ENCODE measurements at regions not wholly inside any gene's neighbourhood (a gene's known extent, or its start where the extent isn't known, plus 50 kb on each side); places are given as distances from the start of the nearest gene placed in this dataset.
"Not testable (repeated sequence)": the region's sequence is repeated elsewhere in the genome, so short reads cannot be mapped to it uniquely, and the experiment has no call there.

DNA sequence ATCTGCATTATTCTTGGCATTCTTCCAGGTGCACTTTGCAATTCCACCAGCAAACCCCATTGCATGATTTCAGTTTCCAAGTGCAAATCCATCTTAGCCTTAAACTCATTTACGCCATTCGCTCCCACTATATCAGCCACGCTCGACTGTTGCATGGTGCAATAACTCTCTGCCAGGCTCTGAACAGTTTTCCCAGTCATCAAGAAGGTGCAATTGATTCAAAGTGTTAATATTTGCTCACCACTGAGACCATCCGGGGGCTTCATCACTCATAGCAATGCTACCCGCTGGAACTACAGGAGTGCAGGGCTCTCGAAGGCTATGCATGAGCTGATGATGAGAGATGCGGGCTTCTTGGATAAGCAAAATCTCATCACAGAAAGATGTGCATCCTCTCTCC is 488.2 kb downstream of the OMA1 start:
- DNase-seq, result no peak

DNA sequence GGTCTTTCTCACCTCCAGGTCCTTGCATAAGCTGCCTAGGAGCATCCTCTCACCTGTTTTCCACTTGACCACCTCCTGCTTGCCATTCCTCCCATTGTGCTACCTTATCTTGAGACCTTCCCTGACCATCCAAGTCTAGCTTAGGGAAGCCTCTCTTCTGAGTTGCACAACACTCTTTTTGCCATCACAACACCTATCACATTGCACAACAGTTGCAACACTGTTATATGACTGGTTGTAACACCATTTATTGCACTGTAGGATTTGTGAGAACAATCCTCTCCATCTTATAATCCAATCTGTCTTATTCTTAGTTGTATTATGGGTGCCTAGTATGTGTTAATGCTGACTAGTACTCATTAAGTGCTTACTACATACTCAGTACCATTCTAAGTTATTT is 488.7 kb downstream of the OMA1 start:
- no peak for DNase-seq

DNA sequence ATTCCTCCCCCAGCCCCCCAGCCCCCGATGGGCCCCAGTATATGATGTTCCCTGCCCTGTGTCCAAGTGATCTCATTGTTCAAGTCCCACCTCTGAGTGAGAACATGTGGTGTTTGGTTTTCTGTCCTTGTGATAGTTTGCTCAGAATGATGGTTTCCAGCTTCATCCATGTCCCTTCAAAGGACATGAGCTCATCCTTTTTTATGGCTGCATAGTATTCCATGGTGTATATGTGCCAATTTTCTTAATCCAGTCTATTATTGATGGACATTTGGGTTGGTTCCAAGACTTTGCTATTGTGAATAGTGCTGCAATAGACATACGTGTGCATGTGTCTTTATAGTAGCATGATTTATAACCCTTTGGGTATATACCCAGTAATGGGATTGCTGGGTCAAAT is 495.3 kb downstream of the OMA1 start:
- not testable (repeated sequence) for DNase-seq

DNA sequence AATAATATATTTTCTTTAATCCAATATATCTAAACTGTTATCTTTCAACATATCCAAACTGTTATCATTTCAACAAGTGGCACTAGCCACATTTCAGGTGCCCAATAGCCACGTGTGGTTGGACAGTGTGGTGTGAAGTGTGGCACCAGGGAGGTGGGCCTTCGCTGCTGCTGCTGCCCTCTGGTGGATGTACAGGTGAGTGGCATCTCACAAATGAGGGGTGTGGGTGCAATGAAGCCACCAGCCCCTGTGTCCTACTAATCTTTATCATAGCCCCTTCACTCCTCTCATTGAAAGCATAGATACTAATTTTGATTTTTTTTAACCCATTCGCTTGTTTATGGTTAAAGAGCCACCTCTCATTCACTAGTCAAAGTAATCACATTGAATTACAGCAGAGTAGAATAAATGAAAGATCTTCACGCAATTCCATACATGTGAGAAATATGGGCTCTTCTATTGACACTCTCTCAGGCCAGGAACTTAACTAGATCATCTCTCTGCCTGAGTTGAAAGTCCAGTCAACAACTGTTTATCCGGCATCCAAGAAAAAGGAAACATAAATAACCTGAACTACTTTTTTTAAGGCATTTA is 499.2 kb downstream of the OMA1 start:
- DNase-seq, result peak; percentile 5

DNA sequence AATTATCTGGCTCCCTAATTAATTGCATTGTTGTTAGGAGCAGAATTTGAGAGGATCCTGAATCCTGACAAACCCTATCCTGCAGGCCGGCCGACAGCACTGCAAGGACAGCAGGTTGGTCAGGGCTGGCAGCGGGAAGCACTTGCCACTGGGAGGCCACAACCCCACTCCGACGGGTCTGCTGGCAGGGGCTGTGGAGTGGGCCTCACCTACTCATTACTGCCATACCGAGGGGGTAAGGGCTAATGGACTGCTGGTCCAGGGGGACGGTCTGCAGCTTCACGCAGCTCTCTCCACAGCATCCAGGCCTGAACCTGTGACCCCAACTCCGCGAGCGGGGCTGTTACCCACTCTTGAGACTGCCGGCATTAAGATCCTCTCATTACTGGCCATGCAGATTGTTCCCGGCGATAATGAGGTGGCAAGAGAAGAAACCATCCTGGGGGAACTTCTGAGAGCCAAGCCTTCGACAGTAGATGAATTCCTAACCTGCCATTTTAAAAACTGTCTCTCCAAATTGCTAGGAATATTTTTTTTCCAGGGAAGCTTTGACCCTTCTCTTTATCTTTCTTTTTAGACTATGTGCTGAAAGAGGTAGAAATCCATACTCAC is 501.3 kb downstream of the OMA1 start:
- DNase-seq, result no peak

DNA sequence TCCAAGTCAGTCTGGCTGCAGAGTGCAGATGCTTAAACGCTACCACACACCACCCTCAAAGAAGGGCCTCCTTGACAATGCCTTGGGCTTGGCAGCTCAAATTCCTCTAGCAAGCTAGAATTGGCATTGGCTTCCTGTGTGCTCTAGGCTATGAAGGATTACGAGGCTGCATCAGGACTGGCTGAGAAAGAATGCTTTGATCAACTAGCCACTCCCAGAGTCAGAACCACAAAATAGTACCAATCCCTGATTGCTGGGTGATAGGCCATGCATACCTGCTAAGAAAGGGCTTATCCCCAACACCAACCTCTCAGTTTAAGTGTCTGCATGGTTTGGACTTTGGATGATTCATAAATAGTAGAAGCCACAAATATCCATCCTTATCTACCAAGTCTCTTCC is 504.9 kb downstream of the OMA1 start:
- DNase-seq, result no peak

DNA sequence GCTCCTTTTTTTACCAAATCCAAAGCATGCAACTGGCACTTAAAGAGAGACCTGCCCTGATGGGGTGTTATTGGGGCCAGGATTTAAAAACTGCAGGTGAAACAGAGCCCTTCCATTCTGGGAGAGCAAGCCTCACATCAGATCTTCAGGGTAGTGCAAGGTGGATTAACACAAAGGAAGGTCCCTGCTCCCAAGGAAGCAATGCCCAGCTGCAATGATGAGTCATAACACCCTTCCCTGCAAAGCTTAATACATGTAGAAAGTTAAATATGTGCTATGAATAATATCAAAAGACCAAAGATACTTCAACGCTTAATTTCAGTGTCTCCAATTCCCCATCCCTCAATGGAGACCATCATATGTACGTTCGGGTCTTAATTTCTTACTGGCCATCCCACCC is 508.0 kb downstream of the OMA1 start:
- DNase-seq, result no peak

DNA sequence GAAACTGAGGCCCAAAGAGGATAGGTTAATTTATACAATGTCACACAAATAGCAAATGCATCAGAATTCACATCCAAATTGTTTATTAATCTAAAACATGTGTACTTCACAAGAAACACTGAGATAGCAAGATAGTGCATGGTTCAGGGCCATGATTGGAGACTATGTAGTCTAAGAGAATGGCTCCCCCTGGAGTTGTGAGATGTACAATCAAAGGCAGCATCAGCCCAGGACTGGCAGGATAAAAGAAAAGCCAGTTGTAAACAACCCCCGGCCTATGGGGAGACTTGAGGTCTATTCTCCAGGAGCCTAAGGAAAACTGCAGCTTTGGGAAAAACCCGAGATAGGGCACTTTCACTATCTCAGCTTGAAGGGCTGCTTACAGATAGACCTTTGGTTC is 511.0 kb downstream of the OMA1 start:
- peak; percentile 1 for DNase-seq

DNA sequence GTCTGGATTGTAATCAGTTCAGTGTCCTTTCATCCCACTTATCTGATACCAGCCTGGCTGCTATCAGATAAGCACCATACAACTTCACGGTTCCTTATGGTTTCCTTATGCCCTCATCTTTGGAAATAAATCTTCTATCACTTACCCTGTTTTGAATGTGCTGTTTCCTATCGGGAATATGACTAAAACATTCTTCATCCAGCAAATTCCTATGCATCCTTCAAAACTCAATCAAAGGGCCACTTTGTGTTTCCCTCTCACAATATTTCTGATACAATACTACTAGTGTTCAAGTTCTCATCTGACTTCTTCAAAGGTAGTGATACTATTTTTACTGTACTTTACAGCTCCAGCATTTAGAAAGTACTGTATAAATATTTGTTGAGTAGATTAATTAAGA is 513.2 kb downstream of the OMA1 start:
- no peak for DNase-seq

DNA sequence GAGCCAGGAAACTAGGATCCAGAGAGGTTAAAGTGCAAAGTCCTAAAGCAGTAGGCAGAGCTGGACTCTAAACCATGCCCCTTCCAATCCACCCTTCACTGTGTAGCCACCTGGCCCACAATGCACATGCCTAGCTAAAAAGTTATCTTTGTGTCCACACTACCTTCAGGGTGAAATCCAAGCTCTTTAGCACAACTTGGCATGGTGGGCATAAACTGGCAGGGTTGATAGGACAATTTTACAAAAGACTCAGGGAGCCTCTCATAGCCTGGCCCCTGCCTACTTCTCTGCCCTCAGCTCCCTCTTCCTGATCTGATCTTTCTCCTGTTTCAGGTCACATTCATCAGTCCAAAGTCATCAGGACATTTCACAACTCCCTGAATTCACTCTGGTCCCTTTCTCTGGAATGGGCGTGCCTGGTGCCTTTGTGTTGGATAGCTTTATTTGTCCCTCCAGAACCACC is 513.9 kb downstream of the OMA1 start:
- no peak for DNase-seq

DNA sequence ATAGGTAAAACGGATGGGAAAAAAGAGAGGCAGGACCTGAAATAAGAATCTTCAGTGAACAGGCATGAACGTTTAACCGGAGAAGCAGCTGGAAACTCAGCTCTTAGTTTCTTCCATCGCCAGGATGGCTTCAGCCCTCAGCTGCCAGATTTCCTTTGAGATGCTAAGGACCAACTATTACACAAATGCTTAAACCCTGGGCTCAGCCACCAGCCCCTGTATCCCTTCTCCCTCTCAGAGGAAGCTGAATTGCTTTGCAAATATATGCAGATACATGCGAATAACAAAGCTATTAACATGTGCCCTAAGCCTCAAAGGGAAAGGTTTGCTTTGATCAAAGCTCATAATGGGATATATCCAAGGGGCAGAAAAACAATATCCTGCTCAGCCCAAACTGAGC is 515.1 kb downstream of the OMA1 start:
- no peak for DNase-seq

DNA sequence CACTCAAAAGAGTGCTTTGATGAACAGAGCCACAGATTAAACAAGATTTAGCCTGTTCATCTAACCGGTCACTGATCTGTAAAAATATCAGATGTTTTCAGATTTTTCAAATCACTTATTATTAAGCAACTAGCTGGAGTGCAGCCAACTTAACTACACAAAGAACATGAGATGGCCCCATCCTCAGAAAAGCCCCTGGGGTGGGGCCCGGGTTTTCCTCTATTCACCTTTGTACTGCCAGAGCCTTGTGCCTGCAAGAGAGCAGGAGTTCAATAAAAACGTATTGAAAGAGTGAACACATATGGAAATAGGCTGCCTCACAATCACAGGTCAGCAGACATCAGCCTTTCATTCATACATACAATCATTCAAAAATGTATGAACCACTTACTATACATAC is 516.1 kb downstream of the OMA1 start:
- DNase-seq, result no peak

DNA sequence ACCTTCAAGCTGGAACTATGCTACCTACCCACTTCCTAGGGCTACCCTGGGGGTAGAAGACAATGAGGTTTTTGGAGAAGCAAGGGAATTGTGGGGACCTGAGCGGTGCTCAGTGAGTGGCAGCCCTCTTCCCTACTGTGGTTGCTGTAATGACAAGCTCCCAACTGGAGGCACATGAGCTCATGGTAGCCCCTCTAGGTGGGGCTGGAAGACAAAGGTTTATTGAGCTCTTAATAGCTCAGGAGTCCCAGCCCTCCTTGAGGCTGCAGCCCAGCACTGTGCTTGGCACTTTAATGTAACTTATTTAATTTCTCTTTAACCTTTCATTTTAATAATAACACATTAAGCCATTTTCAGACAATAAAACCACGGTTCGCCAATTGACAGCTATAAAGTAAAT is 528.9 kb downstream of the OMA1 start:
- no peak for DNase-seq

DNA sequence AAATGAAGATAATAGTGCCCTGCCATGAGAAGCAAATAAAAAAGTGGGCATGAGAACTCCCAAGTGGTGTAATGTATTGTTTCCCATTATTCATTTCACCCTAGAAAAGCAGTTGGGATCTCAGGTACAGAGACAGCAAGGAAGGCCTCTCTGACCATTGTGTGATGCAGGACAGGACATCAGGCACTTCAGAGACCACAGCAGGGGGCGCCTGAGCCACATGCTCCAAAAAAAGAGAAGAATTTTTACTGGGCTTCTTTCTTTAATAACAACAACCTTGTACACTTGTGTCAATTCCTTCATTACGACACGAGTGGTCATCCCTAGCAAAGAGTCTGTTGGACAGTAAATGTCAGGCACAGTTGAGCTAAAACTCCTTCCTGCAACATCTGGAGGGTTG is 533.3 kb downstream of the OMA1 start:
- DNase-seq, result no peak

DNA sequence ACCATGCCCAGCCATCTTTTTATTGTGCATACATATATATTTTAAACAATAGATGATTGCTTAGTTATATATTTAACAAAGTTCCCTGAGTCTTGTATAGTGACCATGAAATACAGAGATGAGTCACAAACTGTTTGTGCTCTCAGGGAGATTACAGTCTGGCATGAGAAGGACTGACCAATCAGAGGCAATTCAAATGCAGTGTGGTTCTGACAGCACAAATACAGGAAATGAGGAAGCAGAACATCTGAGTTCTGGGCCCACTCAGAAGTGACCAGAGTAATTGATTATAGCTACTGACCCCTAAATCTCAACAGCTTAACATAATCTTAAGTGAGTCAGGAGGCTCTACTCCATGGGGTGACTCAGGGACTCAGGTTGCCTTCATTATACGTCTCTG is 534.5 kb downstream of the OMA1 start:
- DNase-seq, result no peak

DNA sequence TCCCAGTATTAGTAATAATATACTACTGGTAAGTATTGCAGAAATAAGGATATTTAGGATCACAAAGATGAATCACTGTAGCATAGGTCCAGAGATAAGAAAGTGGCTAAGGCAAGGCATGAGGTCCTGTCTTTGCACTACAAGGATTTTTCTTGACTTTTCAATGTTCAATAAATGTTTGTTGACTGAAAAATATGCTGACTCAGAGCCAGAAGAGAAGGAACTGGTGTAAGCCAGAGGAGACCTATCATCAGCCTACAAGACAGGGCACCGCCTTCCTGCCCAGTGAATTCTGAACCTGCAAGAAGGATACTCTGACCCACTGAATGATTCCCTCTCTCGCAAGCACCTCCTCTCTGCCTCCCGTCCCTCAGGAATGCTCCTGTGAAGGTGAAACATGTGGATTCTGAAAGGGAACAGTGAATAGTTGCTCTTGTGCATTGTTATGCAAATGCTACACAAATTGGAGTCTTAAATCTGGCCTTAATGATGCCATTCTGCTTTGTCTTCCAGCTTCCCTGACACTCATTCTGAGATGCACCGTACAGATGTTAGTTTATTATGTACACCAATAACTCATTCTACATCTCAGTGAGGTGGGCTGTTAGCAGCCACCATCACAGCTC is 540.0 kb downstream of the OMA1 start:
- no peak for DNase-seq

DNA sequence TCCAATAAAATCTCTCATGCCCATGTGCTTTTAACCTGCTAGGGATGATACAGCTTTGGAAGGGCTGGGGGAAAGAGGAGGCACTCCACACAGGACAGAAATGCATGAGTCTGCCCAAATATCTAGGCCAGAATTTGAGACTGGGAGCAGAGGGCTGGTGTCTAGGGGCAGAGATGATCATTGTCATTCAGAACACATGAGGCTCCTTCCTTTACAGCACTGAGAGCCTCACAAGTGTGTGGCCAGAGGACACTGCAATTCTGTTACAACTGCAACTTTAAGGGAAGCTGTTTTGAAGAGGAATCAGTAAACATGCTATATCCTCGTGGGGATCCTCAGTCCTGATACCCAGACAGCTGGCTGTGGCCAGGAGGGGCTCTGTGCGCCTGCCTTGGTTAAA is 541.3 kb downstream of the OMA1 start:
- DNase-seq, result no peak

DNA sequence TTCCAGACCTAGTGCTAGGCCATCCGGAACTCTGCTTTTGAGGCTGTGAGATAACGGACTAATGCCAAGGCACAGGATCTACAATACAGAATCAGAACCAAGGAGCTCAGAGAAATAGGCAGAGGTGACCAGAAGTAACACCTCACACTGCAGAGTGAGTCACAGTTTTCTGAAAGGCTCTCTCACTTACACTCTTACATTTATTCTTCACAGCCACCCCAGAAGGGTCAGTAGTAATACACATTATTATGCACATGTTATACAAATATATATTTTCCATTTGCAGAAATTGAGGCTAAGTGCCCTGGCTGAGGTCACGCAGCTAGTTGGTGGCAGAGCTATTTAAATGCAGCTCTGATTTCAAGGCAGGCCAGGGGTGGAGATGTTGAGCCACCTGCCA is 542.5 kb downstream of the OMA1 start:
- no peak for DNase-seq

DNA sequence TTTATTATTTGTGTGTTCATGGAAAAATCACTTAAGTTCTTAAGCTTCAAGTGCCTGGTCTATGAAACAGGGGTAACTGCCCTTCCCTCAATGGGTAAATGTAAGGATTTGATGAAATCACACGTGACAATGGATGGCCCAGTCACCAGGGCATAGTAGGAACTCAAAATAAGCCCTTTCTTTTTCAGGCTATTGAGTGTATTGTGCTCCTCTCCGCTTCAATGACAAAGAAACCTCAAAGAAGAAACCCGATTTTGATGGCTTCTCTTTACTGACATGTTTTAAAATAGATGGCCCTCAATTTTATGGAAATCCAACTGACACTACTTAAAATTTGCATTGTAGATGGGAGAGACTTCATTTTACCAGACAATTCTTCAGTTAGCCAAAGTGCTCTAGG is 543.5 kb downstream of the OMA1 start:
- no peak for DNase-seq

DNA sequence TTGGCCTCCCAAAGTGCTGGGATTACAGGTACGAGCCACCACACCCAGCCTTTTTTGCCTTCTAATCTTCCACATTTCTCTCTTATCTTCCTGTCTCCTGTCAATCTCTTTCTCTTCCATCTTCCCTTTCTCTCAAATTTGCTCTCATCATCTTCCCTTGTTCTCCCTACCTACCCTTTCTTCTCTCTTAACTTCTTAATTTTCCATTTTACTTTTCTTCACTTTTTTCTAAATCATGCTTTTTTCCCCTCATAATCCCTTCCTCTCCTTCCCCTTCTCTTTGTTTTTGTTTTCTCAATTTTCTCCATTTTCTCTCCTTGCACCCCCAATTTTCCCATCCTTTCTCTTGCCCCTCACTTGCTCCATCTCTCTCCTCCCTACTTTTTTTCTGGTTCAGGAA is 545.7 kb downstream of the OMA1 start:
- no peak for DNase-seq

DNA sequence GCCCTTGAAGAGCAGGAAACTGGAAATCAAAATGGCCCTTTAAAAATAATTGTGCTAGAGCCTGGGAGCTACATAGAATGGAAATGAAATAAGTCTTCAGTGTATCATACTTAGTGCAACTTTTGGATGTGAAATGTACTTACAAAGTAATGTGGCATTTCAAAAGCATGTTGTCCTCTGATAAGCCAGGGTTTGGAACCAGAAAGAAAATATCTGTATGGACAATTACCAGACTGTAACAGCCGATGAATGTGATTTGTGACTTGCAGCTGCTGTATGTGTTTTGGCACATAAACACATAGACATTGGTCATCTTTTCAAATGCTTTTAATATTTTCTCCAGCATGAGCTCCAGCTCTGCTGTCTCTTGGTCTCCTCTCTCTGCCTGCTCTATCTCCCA is 546.4 kb downstream of the OMA1 start:
- no peak for DNase-seq

DNA sequence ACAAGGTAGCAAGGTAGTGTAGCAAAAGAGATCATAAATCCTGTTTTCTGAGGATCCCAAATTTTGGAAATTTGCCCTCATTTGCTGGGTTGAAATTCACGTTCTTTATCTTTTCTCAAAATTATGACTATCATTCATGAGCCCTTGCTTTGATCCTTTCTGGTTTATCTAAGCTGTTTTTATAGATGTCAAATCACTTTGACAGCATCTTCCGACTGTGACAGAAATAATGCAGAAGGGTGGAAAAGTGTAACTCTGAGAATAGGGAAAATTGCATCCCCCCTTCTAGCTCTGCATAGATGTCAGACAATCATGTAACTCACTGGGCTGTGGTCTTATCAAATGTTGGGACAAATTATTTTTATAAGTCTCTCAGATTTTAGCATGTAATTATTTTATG is 550.1 kb downstream of the OMA1 start:
- no peak for DNase-seq

DNA sequence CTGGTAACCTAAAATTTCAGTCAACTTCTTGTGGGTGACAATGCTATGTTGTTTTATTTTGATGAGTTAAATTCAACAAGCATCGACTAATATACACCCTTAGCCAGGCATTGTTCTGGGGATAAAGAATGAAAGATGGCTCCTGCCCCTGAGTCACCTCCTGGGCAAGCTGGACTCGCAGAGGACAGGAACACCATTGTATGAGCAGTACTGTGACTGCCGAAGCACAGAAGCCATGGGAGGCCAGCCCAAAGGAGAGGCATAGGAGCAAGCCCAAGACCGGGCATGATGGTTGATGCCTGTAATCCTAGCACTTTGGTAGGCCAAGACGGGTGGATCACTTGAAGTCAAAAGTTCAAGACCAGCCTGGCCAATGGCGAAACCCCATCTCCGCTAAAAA is 555.2 kb downstream of the OMA1 start:
- DNase-seq, result no peak

DNA sequence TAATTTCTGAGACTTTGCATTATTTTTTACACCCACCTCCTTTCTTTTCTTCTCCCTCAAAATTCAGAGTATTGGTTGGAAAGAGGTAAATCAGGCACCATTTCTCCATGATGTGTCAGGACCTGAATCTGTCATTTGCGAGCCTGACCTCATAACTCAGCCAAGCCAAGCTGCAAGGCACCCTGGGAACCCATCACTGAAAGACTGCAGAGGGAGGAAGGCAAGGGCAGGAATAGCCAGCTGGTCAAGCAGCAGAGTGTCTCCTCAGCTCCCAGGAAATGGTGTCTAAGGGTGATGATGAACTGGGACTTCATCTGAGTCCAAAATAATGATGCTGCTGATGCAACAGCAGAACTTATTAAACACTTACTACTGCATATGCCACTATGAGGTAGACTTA is 556.6 kb downstream of the OMA1 start:
- no peak for DNase-seq

DNA sequence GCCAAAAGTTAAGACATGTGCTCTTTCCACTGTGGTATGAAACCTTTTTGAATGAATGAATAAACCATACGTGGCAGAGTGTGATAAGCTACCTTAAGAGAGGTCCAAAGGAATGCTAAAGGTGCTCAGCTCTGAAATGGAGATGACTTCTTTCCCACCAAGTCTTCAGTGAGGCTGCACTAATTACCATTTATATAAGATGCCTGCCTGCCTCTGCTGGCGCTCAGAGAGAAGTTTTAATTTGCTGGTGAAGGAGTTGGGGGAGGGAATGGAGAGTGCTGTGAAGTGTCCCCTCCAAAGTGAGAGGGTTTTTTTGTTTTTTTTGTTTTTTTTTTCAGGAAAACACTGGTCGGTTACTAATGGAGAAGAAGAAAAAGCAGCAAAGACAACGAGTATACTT is 559.0 kb downstream of the OMA1 start:
- DNase-seq, result no peak
